ENCODE measurements at regions not wholly inside any gene's neighbourhood (a gene's known extent, or its start where the extent isn't known, plus 50 kb on each side); places are given as distances from the start of the nearest gene placed in this dataset.

GRCh38 chr9:647522-647921, 194.0 kb upstream of the DMRT1 start:
- no peak for DNase-seq (ENCODE audit: low read depth in 1 of 2, low spot score in 1 of 2)
- Histone ChIP-seq H3K4me1 (ENCODE audit: low read depth) (peaks cover 36% of the 10 kb centered on the region), H3K36me3 (no peaks in the 10 kb centered on the region), H3K4me3 (no peak overlapping the region), H3K27me3 (no peaks in the 10 kb centered on the region), H3K27ac (no peak overlapping the region), H3K9me3 (ENCODE audit: low read depth) (no peaks in the 10 kb centered on the region)
- no peak for TF ChIP-seq CTCF (IDR thresholded peaks at IDR 0.05; ENCODE audit: low read depth, low read length)

- Histone ChIP-seq H3K27me3 (no peaks in the 10 kb centered on the region), H3K4me1 (ENCODE audit: low read depth) (peaks cover 28% of the 10 kb centered on the region), H3K9me3 (ENCODE audit: low read depth) (no peaks in the 10 kb centered on the region), H3K27ac (peak overlapping the region; percentile 44), H3K36me3 (no peaks in the 10 kb centered on the region), H3K4me3 (no peak overlapping the region)
- DNase-seq (ENCODE audit: low read depth in 1 of 2, low spot score in 1 of 2): peak; percentile 11 to 45
- TF ChIP-seq CTCF (IDR thresholded peaks at IDR 0.05; ENCODE audit: low read depth, low read length): no peak
Observed at GRCh38 chr9:649128-650074, 192.1 kb upstream of the DMRT1 start.

GRCh38 chr9:650362-650761, 191.1 kb upstream of the DMRT1 start:
- H3K27me3 ChIP-seq: no peaks in the 10 kb centered on the region
- H3K27ac ChIP-seq: no peak overlapping the region
- H3K4me3 ChIP-seq: no peak overlapping the region
- no peaks in the 10 kb centered on the region for H3K36me3 ChIP-seq
- H3K4me1 ChIP-seq (ENCODE audit: low read depth): peaks cover 29% of the 10 kb centered on the region
- no peak for TF ChIP-seq CTCF (IDR thresholded peaks at IDR 0.05; ENCODE audit: low read depth, low read length)
- peak in 1 of 2 donors; percentile 25 for DNase-seq (ENCODE audit: low read depth in 1 of 2, low spot score in 1 of 2)
- no peaks in the 10 kb centered on the region for H3K9me3 ChIP-seq (ENCODE audit: low read depth)

- Histone ChIP-seq H3K9me3 (ENCODE audit: low read depth) (no peaks in the 10 kb centered on the region), H3K4me1 (ENCODE audit: low read depth) (peaks cover 37% of the 10 kb centered on the region), H3K4me3 (no peak overlapping the region), H3K27me3 (no peaks in the 10 kb centered on the region), H3K27ac (no peak overlapping the region), H3K36me3 (no peaks in the 10 kb centered on the region)
- no peak for DNase-seq (ENCODE audit: low read depth in 1 of 2, low spot score in 1 of 2)
- no peak for TF ChIP-seq CTCF (IDR thresholded peaks at IDR 0.05; ENCODE audit: low read depth, low read length)
Observed at GRCh38 chr9:651371-651770, 190.1 kb upstream of the DMRT1 start.

- no peak overlapping the region for H3K27ac ChIP-seq
- H3K4me1 ChIP-seq (ENCODE audit: low read depth): peaks cover 37% of the 10 kb centered on the region
- no peaks in the 10 kb centered on the region for H3K27me3 ChIP-seq
- TF ChIP-seq CTCF (IDR thresholded peaks at IDR 0.05; ENCODE audit: low read depth, low read length): no peak
- no peak overlapping the region for H3K4me3 ChIP-seq
- H3K36me3 ChIP-seq: no peaks in the 10 kb centered on the region
- H3K9me3 ChIP-seq (ENCODE audit: low read depth): no peaks in the 10 kb centered on the region
- peak in 1 of 2 donors; percentile 74 for DNase-seq (ENCODE audit: low read depth in 1 of 2, low spot score in 1 of 2)
Observed at GRCh38 chr9:652914-653313, 188.6 kb upstream of the DMRT1 start.
